ENCODE measurements at regions not wholly inside any gene's neighbourhood (a gene's known extent, or its start where the extent isn't known, plus 50 kb on each side); places are given as distances from the start of the nearest gene placed in this dataset.

GRCh38 chr6:14265049-14266021, 147.8 kb downstream of the CD83 start:
- H3K79me2 ChIP-seq (replicated peaks; ENCODE audit: insufficient read depth) = no peaks in the 10 kb centered on the region
- 0 out of 2 replicates have a peak, but pooled peaks cover 13% of the 10 kb centered on the region for H3K9me2 ChIP-seq (ENCODE audit: insufficient read depth)
- no peak overlapping the region for H3K27ac ChIP-seq (ENCODE audit: low read depth)
- H3K4me2 ChIP-seq = no peak overlapping the region
- DNase-seq (ENCODE audit: low spot score) (peak; percentile 45), ATAC-seq (peak; percentile 87)
- H3K4me1 Mint-ChIP-seq = no peaks in the 10 kb centered on the region
- peaks cover 18% of the 10 kb centered on the region; the same call in 2 of the 3 replicates for H3K36me3 Mint-ChIP-seq (ENCODE audit: low read depth)
- TF ChIP-seq REST (IDR thresholded peaks at IDR 0.05; ENCODE audit: unreplicated experiment) = no peak
- no peak for TF ChIP-seq ZNF114 (CRISPR knock-in tag; IDR thresholded peaks at IDR 0.05)
- TF ChIP-seq NANOG (IDR thresholded peaks at IDR 0.05; ENCODE audit: borderline replicate concordance) = no peak
- no peak for TF ChIP-seq ZNF331 (CRISPR knock-in tag; IDR thresholded peaks at IDR 0.05; ENCODE audit: low read depth)
- peak; percentile 9 to 40; a peak in 2 of 4 replicates for TF ChIP-seq CTCF (conservative IDR thresholded peaks at IDR 0.05; ENCODE audit: low read depth in 2 of 2)
- peaks cover 35% of the 10 kb centered on the region for H3K9me3 Mint-ChIP-seq
- H2AFZ ChIP-seq = no peak overlapping the region
- H3K4me1 ChIP-seq (ENCODE audit: insufficient read depth) = no peaks in the 10 kb centered on the region
- no peaks in the 10 kb centered on the region for H3F3A ChIP-seq (replicated peaks; ENCODE audit: low read depth)
- H3K27me3 ChIP-seq (ENCODE audit: insufficient read depth) = no peaks in the 10 kb centered on the region
- no peak overlapping the region for H3K4me3 ChIP-seq
- H3K36me3 ChIP-seq (ENCODE audit: insufficient read depth) = peaks cover 3% of the 10 kb centered on the region; the same call in 1 of the 2 replicates
- H3K27ac Mint-ChIP-seq = no peak overlapping the region
- H4K20me1 ChIP-seq (replicated peaks; ENCODE audit: insufficient read depth) = no peaks in the 10 kb centered on the region
- no peak overlapping the region for H3K4me3 Mint-ChIP-seq
- peaks cover 2% of the 10 kb centered on the region for H3K27me3 Mint-ChIP-seq (ENCODE audit: insufficient read depth, low read depth, poor library complexity)

- H3K36me3 ChIP-seq (ENCODE audit: insufficient read depth) = peaks cover 3% of the 10 kb centered on the region; the same call in 1 of the 2 replicates
- H2AFZ ChIP-seq = no peak overlapping the region
- H3K36me3 Mint-ChIP-seq (ENCODE audit: low read depth) = peaks cover 13% of the 10 kb centered on the region; the same call in 2 of the 3 replicates
- no peak overlapping the region for H3K4me2 ChIP-seq
- no peaks in the 10 kb centered on the region for H4K20me1 ChIP-seq (replicated peaks; ENCODE audit: insufficient read depth)
- H3K4me3 ChIP-seq = no peak overlapping the region
- H3K9me3 Mint-ChIP-seq = peaks cover 31% of the 10 kb centered on the region
- peaks cover 4% of the 10 kb centered on the region for H3K27me3 Mint-ChIP-seq (ENCODE audit: insufficient read depth, low read depth, poor library complexity)
- no peaks in the 10 kb centered on the region for H3K79me2 ChIP-seq (replicated peaks; ENCODE audit: insufficient read depth)
- H3K27ac ChIP-seq (ENCODE audit: low read depth) = no peak overlapping the region
- no peak for DNase-seq (ENCODE audit: low spot score)
- H3F3A ChIP-seq (replicated peaks; ENCODE audit: low read depth) = no peaks in the 10 kb centered on the region
- no peaks in the 10 kb centered on the region for H3K27me3 ChIP-seq (ENCODE audit: insufficient read depth)
- no peaks in the 10 kb centered on the region; the same call in 2 of the 3 replicates for H3K4me1 Mint-ChIP-seq
- H3K27ac Mint-ChIP-seq = no peak overlapping the region
- no peak overlapping the region for H3K4me3 Mint-ChIP-seq
- no peaks in the 10 kb centered on the region for H3K4me1 ChIP-seq (ENCODE audit: insufficient read depth)
- no peak for ATAC-seq
- 0 out of 2 replicates have a peak, but pooled peaks cover 16% of the 10 kb centered on the region for H3K9me2 ChIP-seq (ENCODE audit: insufficient read depth)
- TF ChIP-seq POLR2AphosphoS5 (IDR thresholded peaks at IDR 0.05; ENCODE audit: low read depth) (no peak), ZNF331 (CRISPR knock-in tag; IDR thresholded peaks at IDR 0.05; ENCODE audit: low read depth) (no peak), REST (IDR thresholded peaks at IDR 0.05; ENCODE audit: unreplicated experiment) (no peak), NANOG (IDR thresholded peaks at IDR 0.05; ENCODE audit: borderline replicate concordance) (no peak), EZH2 (IDR thresholded peaks at IDR 0.05; ENCODE audit: low read depth, unreplicated experiment) (no peak), CREB1 (CRISPR knock-in tag; IDR thresholded peaks at IDR 0.05; ENCODE audit: low read depth) (no peak)
These were observed 148.7 kb downstream of the CD83 start for GRCh38 chr6:14266266-14266665.
